Frontal cortex (tissue), 3 donors: ENCODE measurements at regions not wholly inside any gene's neighbourhood (a gene's known extent, or its start where the extent isn't known, plus 50 kb on each side); places are given as distances from the start of the nearest gene placed in this dataset.
"Not testable (repeated sequence)": the region's sequence is repeated elsewhere in the genome, so short reads cannot be mapped to it uniquely, and the experiment has no call there.

Experiments
- DNase-seq, 2 donors: peaks; one replicate each; pipeline ENCODE4 v3.0.0; 2012; ENCODE audit warnings: low spot score in 2 of 2
- FAIRE-seq: peaks from 2 replicates; lab custom pipeline; 2012; peaks lifted over from hg19 to GRCh38; lab: Jason Lieb, UNC
- donor health status: control.
- donor health status: control.
- donor health status: control.

DNA sequence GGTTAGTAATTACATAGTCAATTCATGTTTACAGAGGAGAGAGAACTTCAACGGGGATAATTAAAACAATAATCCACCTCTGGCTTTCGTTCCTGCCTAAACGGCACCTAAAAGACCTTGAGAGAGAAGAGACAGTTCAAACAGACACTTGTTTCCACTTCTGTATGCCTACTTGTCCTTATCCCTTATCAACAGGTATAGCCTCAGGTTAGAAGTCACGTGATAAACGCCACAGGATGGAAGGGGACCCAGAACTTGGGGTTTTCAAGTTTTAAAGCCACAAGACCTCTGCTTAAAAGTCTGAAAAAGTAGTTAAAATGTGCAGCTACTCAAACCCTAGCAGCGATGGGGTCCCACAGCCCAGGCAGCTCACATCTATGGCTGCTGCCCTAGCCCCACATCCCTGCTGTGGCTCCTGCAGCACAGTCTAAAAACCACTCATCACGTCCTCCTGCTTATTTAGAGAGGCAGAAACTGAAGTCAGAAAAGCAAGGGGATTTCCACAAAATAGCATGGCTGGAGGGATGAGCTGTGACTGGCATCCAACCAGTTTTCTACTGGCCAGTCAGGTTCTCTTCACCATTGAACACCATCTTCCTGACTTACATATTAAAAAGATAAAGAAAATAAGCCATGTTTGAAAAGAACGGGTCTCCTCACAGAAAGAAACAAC is 51.2 kb upstream of the SEC16B start:
- FAIRE-seq (no peak), DNase-seq (no peak)

DNA sequence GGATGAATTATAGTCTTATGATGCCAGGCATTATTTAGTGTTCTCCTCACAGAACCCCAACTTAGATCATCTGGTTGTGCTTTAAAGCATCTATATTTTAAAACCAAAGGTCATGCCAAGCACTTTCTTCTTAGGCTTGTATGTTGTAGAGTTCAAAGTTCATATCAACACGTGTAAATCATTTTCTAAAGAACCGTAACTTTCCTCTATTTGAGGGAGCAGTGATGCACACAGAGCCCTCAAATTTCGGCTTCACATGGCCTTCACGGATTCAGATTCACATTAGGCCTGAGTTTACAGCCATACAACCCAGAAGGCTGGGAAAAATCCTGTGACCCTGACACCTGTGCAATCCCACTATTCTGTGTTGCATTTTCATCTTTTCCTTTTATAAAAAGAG is 52.1 kb upstream of the SEC16B start:
- DNase-seq (no peak), FAIRE-seq (no peak)

DNA sequence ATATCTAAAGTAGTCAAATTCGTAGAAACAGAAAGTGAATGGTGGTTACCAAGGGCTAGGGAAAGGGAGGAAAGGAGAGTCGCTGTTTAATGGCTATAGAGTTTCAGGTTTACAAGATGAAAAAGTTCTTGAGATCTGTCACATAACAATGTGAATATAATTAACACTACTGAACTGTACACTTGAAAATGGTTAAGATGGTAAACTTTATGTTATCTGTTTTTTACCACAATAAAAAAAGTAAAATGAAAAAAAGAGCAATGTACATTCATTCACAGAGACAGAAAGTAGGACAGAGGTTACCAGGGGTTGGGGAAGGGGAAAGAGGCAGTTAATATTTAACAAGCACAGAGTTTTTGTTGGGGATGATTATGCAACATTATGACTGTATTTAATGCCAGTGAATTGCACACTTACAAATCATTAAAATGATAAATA is 53.3 kb upstream of the SEC16B start:
- DNase-seq (no peak), FAIRE-seq (no peak)

- FAIRE-seq = no peak
- no peak for DNase-seq
Measured at GRCh38 chr1:178024504-178024903, 54.6 kb upstream of the SEC16B start.

GRCh38 chr1:178025613-178026356 is 55.9 kb upstream of the SEC16B start:
- no peak for FAIRE-seq
- no peak for DNase-seq

DNA sequence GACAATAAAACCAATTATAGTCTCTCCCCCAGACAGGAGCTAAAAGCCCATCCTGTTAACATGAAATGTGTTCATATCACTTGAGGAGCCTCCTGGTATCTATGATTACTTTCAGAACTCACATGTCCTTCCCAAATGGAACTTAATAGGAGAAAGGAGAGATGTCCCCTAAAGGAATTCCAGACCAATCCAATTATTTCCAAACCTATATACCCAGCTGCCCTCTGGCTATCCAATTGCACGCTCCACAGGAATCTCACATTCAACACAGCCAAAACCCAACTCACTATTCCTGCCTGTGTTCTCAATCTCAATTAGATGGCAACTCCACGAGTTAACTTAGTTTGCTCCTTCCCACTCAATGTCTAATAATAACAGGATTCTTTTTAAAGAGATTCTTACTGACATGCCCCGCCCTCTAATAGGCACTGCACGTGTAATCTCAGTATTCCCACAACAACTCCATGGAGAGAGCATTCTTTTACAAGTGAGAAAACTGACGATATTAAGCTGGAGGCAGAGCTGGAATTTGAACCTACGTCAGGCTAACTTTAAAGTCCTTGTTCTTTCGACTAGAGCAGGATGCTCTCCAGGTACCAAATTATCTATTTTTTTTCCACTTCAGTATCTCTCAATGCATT is 59.1 kb upstream of the SEC16B start:
- no peak for FAIRE-seq
- no peak for DNase-seq

DNA sequence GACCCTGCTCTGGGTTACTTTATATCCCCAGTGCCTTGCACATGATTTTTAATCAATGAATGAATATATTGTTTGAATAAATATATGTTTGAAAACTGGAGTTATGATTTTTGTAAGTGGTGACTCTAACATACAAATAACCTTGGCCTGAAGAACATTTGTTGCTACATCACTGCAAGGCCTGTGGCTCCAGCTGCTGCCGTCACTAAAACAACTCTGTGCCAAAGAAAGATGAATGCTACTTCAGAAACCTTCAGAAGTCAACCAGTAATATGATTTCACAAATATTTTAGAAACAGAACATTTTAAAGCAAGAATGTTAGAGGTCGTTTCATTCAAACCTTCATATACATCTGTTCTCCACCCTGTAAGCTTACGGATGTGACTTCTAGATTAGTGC is 60.6 kb upstream of the SEC16B start:
- no peak for FAIRE-seq
- DNase-seq = no peak

DNA sequence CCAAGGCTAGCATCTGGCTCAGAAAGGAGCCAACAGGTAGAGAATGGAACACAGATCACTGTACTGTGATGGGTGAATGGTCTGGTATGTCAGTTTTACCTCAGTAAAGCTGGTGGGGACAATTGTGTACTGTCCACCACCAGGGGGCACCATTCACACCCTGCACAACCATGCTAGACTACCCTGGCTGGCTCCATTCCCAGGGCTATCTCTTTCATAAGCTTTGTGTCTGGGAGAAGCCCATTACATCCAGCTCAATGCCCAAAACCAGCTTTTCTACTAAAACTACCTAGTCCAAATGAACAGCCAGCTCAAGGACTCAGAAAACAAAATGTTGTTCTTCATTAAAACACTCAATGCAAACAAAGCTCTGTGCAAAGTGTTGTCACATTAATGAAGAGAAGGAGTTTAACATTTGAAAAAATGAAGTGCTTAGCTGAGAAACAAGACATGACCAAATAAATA is 62.0 kb upstream of the RASAL2 start:
- peak; percentile 74 to 77 for DNase-seq
- FAIRE-seq = no peak

DNA sequence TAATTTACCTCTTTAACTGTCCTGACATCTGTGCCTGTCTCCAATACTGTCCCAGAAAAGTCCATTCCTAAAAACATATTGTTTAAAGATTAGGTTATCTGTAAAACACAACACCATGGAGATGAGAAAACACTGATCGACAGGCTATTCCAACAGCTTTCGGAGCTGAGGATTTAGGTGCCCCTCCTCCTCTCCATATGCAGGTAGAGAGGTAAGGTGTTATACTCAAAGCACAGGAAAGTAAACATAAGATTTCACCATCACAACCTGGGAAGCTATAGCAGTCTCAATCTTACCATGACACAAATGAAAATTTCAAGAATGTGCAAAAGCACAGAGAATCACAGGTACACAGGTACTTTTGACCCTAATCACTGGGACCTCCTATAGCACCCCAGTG is 60.9 kb upstream of the RASAL2 start:
- no peak for DNase-seq
- FAIRE-seq = no peak

GRCh38 chr1:178034676-178035075 is 59.2 kb upstream of the RASAL2 start:
- no peak for DNase-seq

GRCh38 chr1:178036090-178036489 is 57.8 kb upstream of the RASAL2 start:
- FAIRE-seq = no peak
- no peak for DNase-seq

More at GRCh38 chr1:178034676-178035075, 59.2 kb upstream of the RASAL2 start:
- no peak for FAIRE-seq

DNA sequence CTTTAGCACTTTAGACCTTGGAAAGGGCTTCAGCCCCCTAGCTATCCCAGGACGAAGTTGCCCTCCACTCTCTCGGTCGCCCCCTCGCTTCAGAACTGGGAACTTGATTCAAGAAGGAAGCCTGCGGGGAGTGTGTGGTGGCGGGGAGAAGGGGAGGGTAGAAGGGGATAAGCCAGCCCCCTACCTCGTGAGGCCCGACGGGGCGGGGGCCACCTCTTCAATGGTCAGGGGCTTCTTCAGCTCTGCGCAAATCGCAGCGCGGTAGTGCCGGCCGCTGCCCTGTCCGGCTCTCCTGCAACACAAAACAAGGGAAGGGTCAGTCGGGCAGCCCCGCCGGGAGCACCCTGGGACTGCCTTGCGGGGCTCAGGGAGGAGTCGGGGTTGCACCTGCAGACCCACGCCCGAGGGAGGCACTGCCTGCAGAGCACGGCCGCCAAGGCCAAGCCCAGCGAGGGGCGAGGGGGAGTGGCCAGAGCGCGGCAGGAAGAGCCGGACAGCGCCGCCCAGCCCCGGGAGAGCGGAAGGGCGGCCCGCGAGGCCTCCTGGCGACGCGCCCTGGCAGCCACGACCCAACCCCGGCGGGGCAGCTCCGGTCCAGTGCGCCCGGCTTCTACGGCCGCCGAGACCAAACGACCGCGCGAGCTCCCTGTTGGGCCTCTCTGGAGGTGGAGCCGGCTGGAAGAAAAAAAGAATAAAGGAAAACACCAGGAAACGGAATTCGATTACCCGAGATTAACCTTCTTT is 56.2 kb upstream of the RASAL2 start:
- FAIRE-seq (no peak), DNase-seq (peak; percentile 74 to 87)

- FAIRE-seq = no peak
- DNase-seq = no peak
Measured at GRCh38 chr1:178038372-178038771, 55.5 kb upstream of the RASAL2 start.

GRCh38 chr1:178039891-178040290 is 54.0 kb upstream of the RASAL2 start:
- FAIRE-seq (no peak), DNase-seq (no peak)

DNA sequence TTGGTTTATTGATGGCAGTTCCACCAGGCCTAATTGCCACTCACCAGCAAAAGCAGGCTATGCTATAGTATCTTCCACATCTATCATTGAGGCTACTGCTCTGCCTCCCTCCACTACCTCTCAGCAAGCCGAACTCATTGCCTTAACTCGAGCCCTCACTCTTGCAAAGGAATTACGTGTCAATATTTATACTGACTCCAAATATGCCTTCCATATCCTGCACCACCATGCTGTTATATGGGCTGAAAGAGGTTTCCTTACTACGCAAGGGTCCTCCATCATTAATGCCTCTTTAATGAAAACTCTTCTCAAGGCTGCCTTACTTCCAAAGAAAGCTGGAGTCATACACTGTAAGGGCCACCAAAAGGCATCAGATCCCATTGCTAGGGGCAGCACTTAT is 50.0 kb upstream of the RASAL2 start:
- not testable (repeated sequence) for FAIRE-seq, DNase-seq
